ENCODE measurements at regions not wholly inside any gene's neighbourhood (a gene's known extent, or its start where the extent isn't known, plus 50 kb on each side); places are given as distances from the start of the nearest gene placed in this dataset.

DNA sequence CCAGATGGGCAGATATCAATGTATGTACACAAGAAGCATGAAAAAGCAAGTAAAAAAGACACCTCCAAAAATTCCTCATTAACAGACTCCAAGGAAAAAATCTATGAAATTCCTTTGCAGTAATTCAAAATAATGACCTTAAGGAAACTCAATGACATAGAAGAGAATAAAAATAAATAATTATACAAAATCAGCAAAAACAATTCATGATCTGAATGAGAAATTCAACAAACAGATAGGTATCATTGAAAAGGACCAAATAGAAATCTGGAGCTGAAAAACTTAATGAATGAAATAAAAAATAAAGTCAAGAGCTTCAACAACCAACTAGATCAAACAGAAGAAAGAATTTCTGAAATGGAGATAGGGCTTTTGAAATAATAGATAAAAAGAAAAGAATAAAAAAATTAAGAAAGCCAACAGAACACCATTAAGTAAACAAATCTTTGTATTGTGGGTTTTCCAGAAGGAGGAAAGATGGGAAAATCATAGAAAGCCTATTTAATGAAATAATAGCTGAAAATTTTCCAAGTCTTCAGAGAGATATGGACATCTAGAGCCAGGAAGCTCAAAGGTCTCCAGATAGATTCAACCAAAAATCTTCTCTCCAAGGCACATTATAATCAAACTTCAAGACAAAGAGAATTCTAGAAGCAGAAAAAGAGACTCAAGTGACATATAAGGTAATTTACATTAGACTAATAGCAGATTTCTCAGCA lies 52.0 kb upstream of the KCNK1 start (continued):
- TF ChIP-seq KDM4B (IDR thresholded peaks at IDR 0.05; ENCODE audit: borderline replicate concordance in 2 of 2, low read depth in 1 of 2) (no peak), ZNF217 (CRISPR knock-in tag; IDR thresholded peaks at IDR 0.05) (no peak), ZNF175 (CRISPR knock-in tag; IDR thresholded peaks at IDR 0.05; ENCODE audit: low read depth) (no peak), ZKSCAN1 (IDR thresholded peaks at IDR 0.05; ENCODE audit: low read depth, low read length) (no peak), FOXP1 (CRISPR knock-in tag; IDR thresholded peaks at IDR 0.05) (no peak), IRF2 (CRISPR knock-in tag; IDR thresholded peaks at IDR 0.05) (no peak), CBX2 (IDR thresholded peaks at IDR 0.05; ENCODE audit: insufficient read depth, low read length, poor library complexity, severe bottlenecking) (no peak), ETV6 (IDR thresholded peaks at IDR 0.05; ENCODE audit: borderline replicate concordance in 1 of 2, low read depth in 2 of 2, low read length in 1 of 2) (no peak), ETV6 (CRISPR knock-in tag; IDR thresholded peaks at IDR 0.05; ENCODE audit: borderline replicate concordance) (no peak), SMARCB1 (IDR thresholded peaks at IDR 0.05; ENCODE audit: insufficient read length, low read depth) (no peak), TSC22D4 (tag; IDR thresholded peaks at IDR 0.05) (no peak), ZNF644 (tag; IDR thresholded peaks at IDR 0.05; ENCODE audit: low read depth) (no peak), ZFX (CRISPR knock-in tag; IDR thresholded peaks at IDR 0.05) (no peak), EHMT2 (IDR thresholded peaks at IDR 0.05) (peak; percentile 63; the same call in 1 of the 2 replicates), FOS (IDR thresholded peaks at IDR 0.05; ENCODE audit: extremely low read depth, insufficient read length) (no peak), HLTF (IDR thresholded peaks at IDR 0.05) (peak; percentile 97), ZNF561 (CRISPR knock-in tag; conservative IDR thresholded peaks at IDR 0.05) (no peak), PHF8 (IDR thresholded peaks at IDR 0.05; ENCODE audit: borderline replicate concordance, low read length) (no peak), TGIF2 (CRISPR knock-in tag; IDR thresholded peaks at IDR 0.05) (no peak), SMARCC2 (IDR thresholded peaks at IDR 0.05; ENCODE audit: low read depth) (no peak)
- TF ChIP-seq, protein P1, sequence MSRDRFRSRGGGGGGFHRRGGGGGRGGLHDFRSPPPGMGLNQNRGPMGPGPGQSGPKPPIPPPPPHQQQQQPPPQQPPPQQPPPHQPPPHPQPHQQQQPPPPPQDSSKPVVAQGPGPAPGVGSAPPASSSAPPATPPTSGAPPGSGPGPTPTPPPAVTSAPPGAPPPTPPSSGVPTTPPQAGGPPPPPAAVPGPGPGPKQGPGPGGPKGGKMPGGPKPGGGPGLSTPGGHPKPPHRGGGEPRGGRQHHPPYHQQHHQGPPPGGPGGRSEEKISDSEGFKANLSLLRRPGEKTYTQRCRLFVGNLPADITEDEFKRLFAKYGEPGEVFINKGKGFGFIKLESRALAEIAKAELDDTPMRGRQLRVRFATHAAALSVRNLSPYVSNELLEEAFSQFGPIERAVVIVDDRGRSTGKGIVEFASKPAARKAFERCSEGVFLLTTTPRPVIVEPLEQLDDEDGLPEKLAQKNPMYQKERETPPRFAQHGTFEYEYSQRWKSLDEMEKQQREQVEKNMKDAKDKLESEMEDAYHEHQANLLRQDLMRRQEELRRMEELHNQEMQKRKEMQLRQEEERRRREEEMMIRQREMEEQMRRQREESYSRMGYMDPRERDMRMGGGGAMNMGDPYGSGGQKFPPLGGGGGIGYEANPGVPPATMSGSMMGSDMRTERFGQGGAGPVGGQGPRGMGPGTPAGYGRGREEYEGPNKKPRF (IDR thresholded peaks at IDR 0.05; ENCODE audit: low read depth, low read length): no peak
- TF ChIP-seq, protein P2, sequence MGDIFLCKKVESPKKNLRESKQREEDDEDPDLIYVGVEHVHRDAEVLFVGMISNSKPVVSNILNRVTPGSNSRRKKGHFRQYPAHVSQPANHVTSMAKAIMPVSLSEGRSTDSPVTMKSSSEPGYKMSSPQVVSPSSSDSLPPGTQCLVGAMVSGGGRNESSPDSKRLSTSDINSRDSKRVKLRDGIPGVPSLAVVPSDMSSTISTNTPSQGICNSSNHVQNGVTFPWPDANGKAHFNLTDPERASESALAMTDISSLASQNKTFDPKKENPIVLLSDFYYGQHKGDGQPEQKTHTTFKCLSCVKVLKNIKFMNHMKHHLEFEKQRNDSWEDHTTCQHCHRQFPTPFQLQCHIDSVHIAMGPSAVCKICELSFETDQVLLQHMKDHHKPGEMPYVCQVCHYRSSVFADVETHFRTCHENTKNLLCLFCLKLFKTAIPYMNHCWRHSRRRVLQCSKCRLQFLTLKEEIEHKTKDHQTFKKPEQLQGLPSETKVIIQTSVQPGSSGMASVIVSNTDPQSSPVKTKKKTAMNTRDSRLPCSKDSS (IDR thresholded peaks at IDR 0.05; ENCODE audit: low read depth, partially characterized antibody): peak; percentile 91
- TF ChIP-seq, protein P3, sequence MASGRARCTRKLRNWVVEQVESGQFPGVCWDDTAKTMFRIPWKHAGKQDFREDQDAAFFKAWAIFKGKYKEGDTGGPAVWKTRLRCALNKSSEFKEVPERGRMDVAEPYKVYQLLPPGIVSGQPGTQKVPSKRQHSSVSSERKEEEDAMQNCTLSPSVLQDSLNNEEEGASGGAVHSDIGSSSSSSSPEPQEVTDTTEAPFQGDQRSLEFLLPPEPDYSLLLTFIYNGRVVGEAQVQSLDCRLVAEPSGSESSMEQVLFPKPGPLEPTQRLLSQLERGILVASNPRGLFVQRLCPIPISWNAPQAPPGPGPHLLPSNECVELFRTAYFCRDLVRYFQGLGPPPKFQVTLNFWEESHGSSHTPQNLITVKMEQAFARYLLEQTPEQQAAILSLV (tag; IDR thresholded peaks at IDR 0.05): no peak
